Panc1 (cell line): ENCODE measurements at regions not wholly inside any gene's neighbourhood (a gene's known extent, or its start where the extent isn't known, plus 50 kb on each side); places are given as distances from the start of the nearest gene placed in this dataset.

ENCODE experiments used
- ATAC-seq: fragments of 200-7000 bp; cut with Tn5 transposase; 2 replicates; pipeline ENCODE4 v1.9.1; 2020; ENCODE audit warnings: mild to moderate bottlenecking, moderate library complexity
- BruUV-seq: library from RNA; stranded (reverse); fragments of 400-500 nt; replicated peaks from 2 replicates; lab custom pipeline; 2021; lab: Mats Ljungman, UMichigan
- CTCF ChIA-PET: fragments of 300-600 bp; sonication (Branson Sonifier 250); formaldehyde crosslinking; loops from one replicate; lab custom pipeline; 2022; ENCODE audit warnings: antibody characterized with exemption; lab: Charles Lee
- POLR2A ChIA-PET: fragments of 300-600 bp; sonication (Branson Sonifier 250); formaldehyde crosslinking; loops from one replicate; lab custom pipeline; 2022; ENCODE audit warnings: antibody characterized with exemption; lab: Charles Lee
- DNase-seq: peaks from one replicate; pipeline ENCODE4 v3.0.0-alpha.2; 2010; ENCODE audit warnings: low read depth, low spot score
- H3K27ac ChIP-seq: 2 replicates; pipeline ENCODE4 v1.5.1; 2011; ENCODE audit warnings: mild to moderate bottlenecking, low read length, inconsistent platforms
- H3K27me3 ChIP-seq: fragments of 200-500 bp; sonication (Bioruptor generic); 2 replicates; pipeline ENCODE4 v1.6.0; 2014; ENCODE audit warnings: low read length, inconsistent platforms; ENCODE audit not compliant: control insufficient read depth, insufficient read depth
- H3K36me3 ChIP-seq: fragments of 200-500 bp; sonication (Bioruptor generic); 2 replicates; pipeline ENCODE4 v1.5.1; 2014; ENCODE audit warnings: inconsistent platforms, mild to moderate bottlenecking, low read length, moderate library complexity; ENCODE audit not compliant: control insufficient read depth, insufficient read depth
- H3K4me1 ChIP-seq: 2 replicates; pipeline ENCODE4 v1.5.1; 2011; ENCODE audit warnings: inconsistent platforms, mild to moderate bottlenecking, low read length, moderate library complexity; ENCODE audit not compliant: control insufficient read depth, insufficient read depth
- H3K4me3 ChIP-seq, 2 experiments: 2 replicates each; pipeline ENCODE4 v1.5.1; 2011 to 2012; ENCODE audit warnings: low read depth in 2 of 2, low read length in 2 of 2, mild to moderate bottlenecking in 2 of 2, inconsistent platforms in 1 of 2, moderate library complexity in 1 of 2
- H3K9me3 ChIP-seq: fragments of 200-500 bp; sonication (Bioruptor generic); 2 replicates; pipeline ENCODE4 v1.5.1; 2014; ENCODE audit warnings: low read depth, mild to moderate bottlenecking, inconsistent platforms, low read length, moderate library complexity; ENCODE audit not compliant: control insufficient read depth, insufficient read depth
- CTCF ChIP-seq: fragments of 450-650 bp; IDR thresholded peaks from 2 replicates; pipeline ENCODE4 v1.5.1; 2017; ENCODE audit warnings: mild to moderate bottlenecking
- POLR2AphosphoS5 ChIP-seq: IDR thresholded peaks from 2 replicates; pipeline ENCODE4 v1.6.1; 2012; ENCODE audit warnings: mild to moderate bottlenecking, low read depth, low read length, moderate library complexity
- REST ChIP-seq, 2 experiments: IDR thresholded peaks; 2 replicates each; pipeline ENCODE4 v1.6.1; 2011 to 2012; ENCODE audit warnings: low read depth in 2 of 2, control low read depth in 1 of 2, low read length in 1 of 2, mild to moderate bottlenecking in 1 of 2, moderate library complexity in 1 of 2; ENCODE audit not compliant: insufficient read depth in 1 of 2
- SIN3A ChIP-seq: IDR thresholded peaks from 2 replicates; pipeline ENCODE4 v1.6.1; 2012; ENCODE audit warnings: low read depth, mild to moderate bottlenecking, low read length, moderate library complexity, borderline replicate concordance; ENCODE audit not compliant: insufficient read depth
- TCF7L2 ChIP-seq: IDR thresholded peaks from 2 replicates; pipeline ENCODE4 v1.6.1; 2011; ENCODE audit warnings: mild to moderate bottlenecking, low read depth, low read length, inconsistent platforms
- in situ Hi-C: cut with HindIII; loops from 2 replicates; pipeline ENCODE4 v1.10.0; 2016; ENCODE audit warnings: low sequenced_read_pairs, low pct_unique_long_range_greater_than_20kb
- intact Hi-C: fragments of 100-400 bp; cut with micrococcal nuclease; formaldehyde crosslinking; loops from one replicate; pipeline ENCODE4 v1.10.0; 2022; ENCODE audit not compliant: unreplicated experiment

- intact Hi-C loops: no loop called here
- no peaks in the 10 kb centered on the region for H3K4me1 ChIP-seq
- ChIA-PET POLR2A (no interaction called here), CTCF (no interaction called here)
- H3K9me3 ChIP-seq: no peaks in the 10 kb centered on the region
- in situ Hi-C loops: no loop called here
- no peak overlapping the region for H3K27ac ChIP-seq
- BruUV-seq: no TSS peak
- no peaks in the 10 kb centered on the region for H3K36me3 ChIP-seq
- no peak overlapping the region for H3K4me3 ChIP-seq
- TF ChIP-seq POLR2AphosphoS5: no peak
- peaks cover 10% of the 10 kb centered on the region; the same call in 1 of the 2 replicates for H3K27me3 ChIP-seq
- DNase-seq (no peak), ATAC-seq (no peak)
These were observed 224.9 kb upstream of the NFE2L3 start for GRCh38 chr7:25926891-25927625.

GRCh38 chr7:25927626-25927978 lies 224.4 kb upstream of the NFE2L3 start:
- DNase-seq (no peak), ATAC-seq (no peak)
- TF ChIP-seq POLR2AphosphoS5: no peak
- TF ChIP-seq SIN3A: no peak
- TF ChIP-seq REST (IDR thresholded peaks at IDR 0.05; ENCODE audit: insufficient read depth in 1 of 2, low read depth in 2 of 2, low read length in 1 of 2): no peak
- no peak for TF ChIP-seq TCF7L2
- no peak for TF ChIP-seq CTCF
- ChIA-PET POLR2A (interaction anchor here (0.5 kb wide), 1 partner anchor 349 kb away, joined by 3 read pairs; no protein-coding TSS in a partner anchor), CTCF (no interaction called here)
- Histone ChIP-seq H3K9me3 (no peaks in the 10 kb centered on the region), H3K27ac (no peak overlapping the region), H3K4me1 (no peaks in the 10 kb centered on the region), H3K4me3 (no peak overlapping the region), H3K27me3 (peaks cover 10% of the 10 kb centered on the region; the same call in 1 of the 2 replicates), H3K36me3 (no peaks in the 10 kb centered on the region)
- intact Hi-C loops: no loop called here
- in situ Hi-C loops: no loop called here
- no TSS peak for BruUV-seq
